ENCODE measurements at regions not wholly inside any gene's neighbourhood (a gene's known extent, or its start where the extent isn't known, plus 50 kb on each side); places are given as distances from the start of the nearest gene placed in this dataset.

- BruUV-seq (replicated peaks) = no TSS peak
- H3K36me3 ChIP-seq (ENCODE audit: insufficient read depth, low read length, poor library complexity, severe bottlenecking) = no peaks in the 10 kb centered on the region
- no peak overlapping the region for H3K27ac ChIP-seq (ENCODE audit: low read depth, low read length, poor library complexity, severe bottlenecking)
- H3K4me1 ChIP-seq (ENCODE audit: insufficient read depth, low read length, poor library complexity, severe bottlenecking) = no peaks in the 10 kb centered on the region
- POLR2A ChIA-PET (ENCODE audit: low non-redundant PET) = no interaction called here
- CTCF ChIA-PET = interaction anchor here (0.5 kb wide), 1 partner anchor 92 kb away, joined by 4 read pairs; no protein-coding TSS in a partner anchor
- TF ChIP-seq CTCF (conservative IDR thresholded peaks at IDR 0.05; ENCODE audit: low read depth, low read length) = no peak
- TF ChIP-seq EZH2 (IDR thresholded peaks at IDR 0.05; ENCODE audit: borderline replicate concordance, low read depth, low read length, poor library complexity, severe bottlenecking) = no peak
- intact Hi-C loops (cut with micrococcal nuclease; ENCODE audit: unreplicated experiment) = no loop called here
- H3K4me3 ChIP-seq (ENCODE audit: low read depth, low read length, poor library complexity, severe bottlenecking) = no peak overlapping the region
- H3K27me3 ChIP-seq (replicated peaks; ENCODE audit: insufficient read depth, low read depth, low read length, poor library complexity) = no peaks in the 10 kb centered on the region
- H3K9me3 ChIP-seq (ENCODE audit: low read depth, low read length, poor library complexity, severe bottlenecking) = no peaks in the 10 kb centered on the region
- DNase-seq (ENCODE audit: low spot score) = no peak
Measured at GRCh38 chr12:31207799-31208465, 118.0 kb downstream of the SINHCAF start.

GRCh38 chr12:31210104-31210503 lies 115.8 kb downstream of the SINHCAF start:
- POLR2A ChIA-PET (ENCODE audit: low non-redundant PET) = no interaction called here
- no peak for DNase-seq (ENCODE audit: low spot score)
- CTCF ChIA-PET = no interaction called here
- intact Hi-C loops (cut with micrococcal nuclease; ENCODE audit: unreplicated experiment) = no loop called here
- TF ChIP-seq EZH2 (IDR thresholded peaks at IDR 0.05; ENCODE audit: borderline replicate concordance, low read depth, low read length, poor library complexity, severe bottlenecking) (no peak), CTCF (conservative IDR thresholded peaks at IDR 0.05; ENCODE audit: low read depth, low read length) (no peak)
- Histone ChIP-seq H3K27ac (ENCODE audit: low read depth, low read length, poor library complexity, severe bottlenecking) (no peak overlapping the region), H3K9me3 (ENCODE audit: low read depth, low read length, poor library complexity, severe bottlenecking) (no peaks in the 10 kb centered on the region), H3K27me3 (replicated peaks; ENCODE audit: insufficient read depth, low read depth, low read length, poor library complexity) (no peaks in the 10 kb centered on the region), H3K4me1 (ENCODE audit: insufficient read depth, low read length, poor library complexity, severe bottlenecking) (no peaks in the 10 kb centered on the region), H3K36me3 (ENCODE audit: insufficient read depth, low read length, poor library complexity, severe bottlenecking) (no peaks in the 10 kb centered on the region), H3K4me3 (ENCODE audit: low read depth, low read length, poor library complexity, severe bottlenecking) (no peak overlapping the region)
- no TSS peak for BruUV-seq (replicated peaks)

DNA sequence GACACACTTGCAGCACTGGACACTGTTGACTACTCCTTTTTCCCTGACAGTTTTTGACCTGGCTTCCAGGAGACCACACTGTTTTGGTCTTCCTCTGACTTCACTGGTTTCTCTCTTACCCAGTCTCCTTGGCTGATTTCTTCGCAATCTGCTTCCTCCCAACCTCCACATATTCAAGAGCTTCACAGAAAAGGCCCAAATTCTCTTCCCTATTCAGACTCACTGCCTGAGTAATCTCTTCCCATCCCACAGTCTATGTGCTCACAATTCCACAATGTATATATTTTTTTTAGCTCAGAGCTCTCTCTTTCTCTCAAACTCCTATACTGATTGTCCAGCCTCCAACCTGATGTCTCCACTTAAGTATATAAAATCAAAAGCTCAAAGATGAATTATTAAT lies 115.4 kb downstream of the SINHCAF start:
- ChIA-PET CTCF (no interaction called here), POLR2A (ENCODE audit: low non-redundant PET) (no interaction called here)
- no peaks in the 10 kb centered on the region for H3K27me3 ChIP-seq (replicated peaks; ENCODE audit: insufficient read depth, low read depth, low read length, poor library complexity)
- H3K9me3 ChIP-seq (ENCODE audit: low read depth, low read length, poor library complexity, severe bottlenecking) = no peaks in the 10 kb centered on the region
- no peaks in the 10 kb centered on the region for H3K36me3 ChIP-seq (ENCODE audit: insufficient read depth, low read length, poor library complexity, severe bottlenecking)
- BruUV-seq (replicated peaks) = no TSS peak
- TF ChIP-seq CTCF (conservative IDR thresholded peaks at IDR 0.05; ENCODE audit: low read depth, low read length) = no peak
- TF ChIP-seq EZH2 (IDR thresholded peaks at IDR 0.05; ENCODE audit: borderline replicate concordance, low read depth, low read length, poor library complexity, severe bottlenecking) = no peak
- DNase-seq (ENCODE audit: low spot score) = no peak
- no peaks in the 10 kb centered on the region for H3K4me1 ChIP-seq (ENCODE audit: insufficient read depth, low read length, poor library complexity, severe bottlenecking)
- H3K4me3 ChIP-seq (ENCODE audit: low read depth, low read length, poor library complexity, severe bottlenecking) = no peak overlapping the region
- no peak overlapping the region for H3K27ac ChIP-seq (ENCODE audit: low read depth, low read length, poor library complexity, severe bottlenecking)
- intact Hi-C loops (cut with micrococcal nuclease; ENCODE audit: unreplicated experiment) = no loop called here
